ENCODE measurements at regions not wholly inside any gene's neighbourhood (a gene's known extent, or its start where the extent isn't known, plus 50 kb on each side); places are given as distances from the start of the nearest gene placed in this dataset.
"Not testable (repeated sequence)": the region's sequence is repeated elsewhere in the genome, so short reads cannot be mapped to it uniquely, and the experiment has no call there.

DNA sequence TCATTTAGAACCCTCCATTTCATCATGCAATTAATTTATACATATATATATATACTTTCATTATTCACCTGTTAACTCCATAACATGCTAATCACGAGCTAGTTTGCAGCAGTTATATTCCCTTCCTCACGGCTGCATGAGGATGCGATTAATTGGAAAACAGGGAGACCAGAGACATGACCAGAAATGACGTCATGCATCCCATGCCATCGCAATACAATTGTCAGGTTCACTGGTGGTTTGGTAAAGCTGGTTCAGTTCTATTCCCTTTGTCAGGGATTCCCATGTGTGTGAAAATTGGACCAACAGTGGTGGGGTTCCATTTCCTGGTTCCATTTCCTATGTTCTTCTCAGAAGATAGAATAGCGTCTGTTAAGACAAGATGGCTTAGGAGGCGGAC, 440.4 kb upstream of the ERCC4 start:
- DNase-seq (no peak), ATAC-seq (no peak)
- no peak overlapping the region for H3K4me3 ChIP-seq
- H3K27me3 ChIP-seq: no peaks in the 10 kb centered on the region
- no peaks in the 10 kb centered on the region for H3K4me1 ChIP-seq
- 77% methylated on average over 7 of the region's 7 CpGs for WGBS (ENCODE audit: insufficient coverage, low coverage, low lambda C conversion rate, missing lambda C conversion rate)
- TF ChIP-seq, protein P1, sequence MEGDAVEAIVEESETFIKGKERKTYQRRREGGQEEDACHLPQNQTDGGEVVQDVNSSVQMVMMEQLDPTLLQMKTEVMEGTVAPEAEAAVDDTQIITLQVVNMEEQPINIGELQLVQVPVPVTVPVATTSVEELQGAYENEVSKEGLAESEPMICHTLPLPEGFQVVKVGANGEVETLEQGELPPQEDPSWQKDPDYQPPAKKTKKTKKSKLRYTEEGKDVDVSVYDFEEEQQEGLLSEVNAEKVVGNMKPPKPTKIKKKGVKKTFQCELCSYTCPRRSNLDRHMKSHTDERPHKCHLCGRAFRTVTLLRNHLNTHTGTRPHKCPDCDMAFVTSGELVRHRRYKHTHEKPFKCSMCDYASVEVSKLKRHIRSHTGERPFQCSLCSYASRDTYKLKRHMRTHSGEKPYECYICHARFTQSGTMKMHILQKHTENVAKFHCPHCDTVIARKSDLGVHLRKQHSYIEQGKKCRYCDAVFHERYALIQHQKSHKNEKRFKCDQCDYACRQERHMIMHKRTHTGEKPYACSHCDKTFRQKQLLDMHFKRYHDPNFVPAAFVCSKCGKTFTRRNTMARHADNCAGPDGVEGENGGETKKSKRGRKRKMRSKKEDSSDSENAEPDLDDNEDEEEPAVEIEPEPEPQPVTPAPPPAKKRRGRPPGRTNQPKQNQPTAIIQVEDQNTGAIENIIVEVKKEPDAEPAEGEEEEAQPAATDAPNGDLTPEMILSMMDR (IDR thresholded peaks at IDR 0.05): no peak
- TF ChIP-seq POLR2A (IDR thresholded peaks at IDR 0.05): no peak
- intact Hi-C loops (cut with DNase I): no loop called here
- no peaks in the 10 kb centered on the region for H3K9me3 ChIP-seq
- H3K27ac ChIP-seq: no peak overlapping the region
- no peaks in the 10 kb centered on the region for H3K36me3 ChIP-seq

- no peak for ATAC-seq
- no peak for DNase-seq
- TF ChIP-seq, protein P1 (IDR thresholded peaks at IDR 0.05): no peak
- TF ChIP-seq POLR2A (IDR thresholded peaks at IDR 0.05): no peak
- intact Hi-C loops (cut with DNase I): no loop called here
- Histone ChIP-seq H3K9me3 (no peaks in the 10 kb centered on the region), H3K4me1 (no peaks in the 10 kb centered on the region), H3K36me3 (no peaks in the 10 kb centered on the region), H3K4me3 (no peak overlapping the region), H3K27ac (no peak overlapping the region), H3K27me3 (no peaks in the 10 kb centered on the region)
- 77% methylated on average over 4 of the region's 4 CpGs for WGBS (ENCODE audit: insufficient coverage, low coverage, low lambda C conversion rate, missing lambda C conversion rate)
Observed at GRCh38 chr16:13480801-13481200, 439.2 kb upstream of the ERCC4 start.

GRCh38 chr16:13483121-13483520, 436.8 kb upstream of the ERCC4 start:
- Histone ChIP-seq H3K4me3 (no peak overlapping the region), H3K36me3 (no peaks in the 10 kb centered on the region), H3K27ac (no peak overlapping the region), H3K27me3 (no peaks in the 10 kb centered on the region), H3K9me3 (no peaks in the 10 kb centered on the region), H3K4me1 (no peaks in the 10 kb centered on the region)
- ATAC-seq (no peak), DNase-seq (no peak)
- no peak for TF ChIP-seq POLR2A (IDR thresholded peaks at IDR 0.05)
- 84% methylated on average over 3 of the region's 3 CpGs for WGBS (ENCODE audit: insufficient coverage, low coverage, low lambda C conversion rate, missing lambda C conversion rate)
- intact Hi-C loops (cut with DNase I): no loop called here

- DNase-seq; intact Hi-C loops (cut with DNase I); H3K36me3 ChIP-seq; H3K9me3 ChIP-seq; H3K27me3 ChIP-seq; ATAC-seq; H3K27ac ChIP-seq; H3K4me3 ChIP-seq; H3K4me1 ChIP-seq: not testable (repeated sequence)
- WGBS (ENCODE audit: insufficient coverage, low coverage, low lambda C conversion rate, missing lambda C conversion rate): 84% methylated on average over 3 of the region's 3 CpGs
Observed at GRCh38 chr16:13489416-13489815, 430.5 kb upstream of the ERCC4 start.

DNA sequence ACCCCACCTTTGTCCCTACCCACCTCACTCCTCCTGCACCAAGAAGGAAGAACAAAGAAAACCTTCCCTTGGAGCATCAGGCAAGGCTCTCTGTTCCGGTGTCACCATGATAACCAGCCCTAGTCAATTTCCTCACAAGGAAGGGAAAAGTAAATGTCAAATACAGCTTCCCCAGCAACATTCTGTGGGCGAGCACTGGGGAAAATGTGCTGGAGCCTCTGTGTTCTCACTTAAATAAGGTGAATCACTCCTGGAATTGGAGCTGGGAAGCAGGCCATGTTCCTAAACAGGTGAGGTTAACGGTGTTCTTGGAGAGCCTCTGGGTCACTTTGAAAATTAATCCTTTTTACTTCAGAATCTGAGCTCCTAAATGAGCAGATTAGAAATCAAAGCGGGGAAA, 427.9 kb upstream of the ERCC4 start:
- intact Hi-C loops (cut with DNase I): no loop called here
- ATAC-seq (no peak), DNase-seq (no peak)
- no peaks in the 10 kb centered on the region for H3K9me3 ChIP-seq
- 83% methylated on average over 2 of the region's 4 CpGs for WGBS (ENCODE audit: insufficient coverage, low coverage, low lambda C conversion rate, missing lambda C conversion rate)
- H3K36me3 ChIP-seq: no peaks in the 10 kb centered on the region
- no peak overlapping the region for H3K27ac ChIP-seq
- no peak overlapping the region for H3K4me3 ChIP-seq
- H3K27me3 ChIP-seq: no peaks in the 10 kb centered on the region
- TF ChIP-seq, protein P1 (IDR thresholded peaks at IDR 0.05): no peak
- TF ChIP-seq POLR2A (IDR thresholded peaks at IDR 0.05): no peak
- H3K4me1 ChIP-seq: no peaks in the 10 kb centered on the region

All from right lobe of liver (tissue), 6 donors.